ENCODE measurements at regions not wholly inside any gene's neighbourhood (a gene's known extent, or its start where the extent isn't known, plus 50 kb on each side); places are given as distances from the start of the nearest gene placed in this dataset.
"Not testable (repeated sequence)": the region's sequence is repeated elsewhere in the genome, so short reads cannot be mapped to it uniquely, and the experiment has no call there.

GRCh38 chr5:26492906-26493459 lies 545.4 kb downstream of the CDH9 start:
- peaks cover 2% of the 10 kb centered on the region for H3K9me3 Mint-ChIP-seq
- Histone ChIP-seq H3K36me3 (ENCODE audit: insufficient read depth, low read length) (no peaks in the 10 kb centered on the region), H3K9me3 (ENCODE audit: control insufficient read depth in 1 of 2, insufficient read depth in 1 of 2, low read length in 2 of 2) (peaks cover 7 to 32% of the 10 kb centered on the region in 2 experiments), H3K27ac (ENCODE audit: low read depth in 1 of 2, low read length in 2 of 2) (no peak overlapping the region), H3K4me1 (ENCODE audit: insufficient read depth, low read length) (no peaks in the 10 kb centered on the region), H3K4me3 (ENCODE audit: low read length) (no peak overlapping the region), H3K27me3 (ENCODE audit: control insufficient read depth in 1 of 2, insufficient read depth in 2 of 2, low read length in 2 of 2) (no peaks in the 10 kb centered on the region)
- intact Hi-C loops (cut with DNase I, micrococcal nuclease) = no loop called here
- H3K36me3 Mint-ChIP-seq (ENCODE audit: low read depth) = no peaks in the 10 kb centered on the region
- no peaks in the 10 kb centered on the region for H3K4me1 Mint-ChIP-seq (ENCODE audit: low read depth)
- DNase-seq (no peak), ATAC-seq (ENCODE audit: poor library complexity) (no peak)
- CTCF ChIA-PET = no interaction called here
- no peak overlapping the region for H3K4me3 Mint-ChIP-seq
- no peak overlapping the region for H3K27ac Mint-ChIP-seq
- POLR2A ChIA-PET = no interaction called here
- no peaks in the 10 kb centered on the region for H3K27me3 Mint-ChIP-seq
- TF ChIP-seq CTCF (IDR thresholded peaks at IDR 0.05) = no peak

GRCh38 chr5:26487553-26487952 lies 550.8 kb downstream of the CDH9 start:
- ATAC-seq (ENCODE audit: poor library complexity) = no peak
- no peak for TF ChIP-seq CTCF (IDR thresholded peaks at IDR 0.05)
- no peaks in the 10 kb centered on the region for H3K27me3 Mint-ChIP-seq

GRCh38 chr5:26486631-26487030 lies 551.8 kb downstream of the CDH9 start:
- Mint-ChIP-seq H3K9me3 (no peaks in the 10 kb centered on the region), H3K27ac (no peak overlapping the region), H3K4me1 (ENCODE audit: low read depth) (no peaks in the 10 kb centered on the region), H3K36me3 (ENCODE audit: low read depth) (no peaks in the 10 kb centered on the region), H3K27me3 (no peaks in the 10 kb centered on the region), H3K4me3 (no peak overlapping the region)
- H3K9me3 ChIP-seq (ENCODE audit: control insufficient read depth in 1 of 2, insufficient read depth in 1 of 2, low read length in 2 of 2) = peaks cover 10 to 13% of the 10 kb centered on the region in 2 experiments
- no peaks in the 10 kb centered on the region for H3K36me3 ChIP-seq (ENCODE audit: insufficient read depth, low read length)
- DNase-seq (no peak), ATAC-seq (ENCODE audit: poor library complexity) (no peak)
- ChIA-PET POLR2A (no interaction called here), CTCF (no interaction called here)
- no peaks in the 10 kb centered on the region for H3K27me3 ChIP-seq (ENCODE audit: control insufficient read depth in 1 of 2, insufficient read depth in 2 of 2, low read length in 2 of 2)
- intact Hi-C loops (cut with DNase I, micrococcal nuclease) = no loop called here
- H3K4me1 ChIP-seq (ENCODE audit: insufficient read depth, low read length) = no peaks in the 10 kb centered on the region
- no peak overlapping the region for H3K4me3 ChIP-seq (ENCODE audit: low read length)
- H3K27ac ChIP-seq (ENCODE audit: low read depth in 1 of 2, low read length in 2 of 2) = no peak overlapping the region
- no peak for TF ChIP-seq CTCF (IDR thresholded peaks at IDR 0.05)

More at GRCh38 chr5:26487553-26487952, 550.8 kb downstream of the CDH9 start:
- Mint-ChIP-seq H3K9me3 (no peaks in the 10 kb centered on the region), H3K4me1 (ENCODE audit: low read depth) (no peaks in the 10 kb centered on the region), H3K27ac (no peak overlapping the region), H3K4me3 (no peak overlapping the region), H3K36me3 (ENCODE audit: low read depth) (no peaks in the 10 kb centered on the region)
- intact Hi-C loops (cut with DNase I, micrococcal nuclease) = no loop called here
- Histone ChIP-seq H3K9me3 (ENCODE audit: control insufficient read depth in 1 of 2, insufficient read depth in 1 of 2, low read length in 2 of 2) (peaks cover 10 to 13% of the 10 kb centered on the region in 2 experiments), H3K4me3 (ENCODE audit: low read length) (no peak overlapping the region), H3K36me3 (ENCODE audit: insufficient read depth, low read length) (no peaks in the 10 kb centered on the region), H3K4me1 (ENCODE audit: insufficient read depth, low read length) (no peaks in the 10 kb centered on the region), H3K27me3 (ENCODE audit: control insufficient read depth in 1 of 2, insufficient read depth in 2 of 2, low read length in 2 of 2) (no peaks in the 10 kb centered on the region), H3K27ac (ENCODE audit: low read depth in 1 of 2, low read length in 2 of 2) (no peak overlapping the region)
- POLR2A ChIA-PET = no interaction called here
- CTCF ChIA-PET = no interaction called here
- DNase-seq = no peak

GRCh38 chr5:26485146-26485860 lies 553.1 kb downstream of the CDH9 start:
- H3K27me3 ChIP-seq (ENCODE audit: control insufficient read depth in 1 of 2, insufficient read depth in 2 of 2, low read length in 2 of 2); H3K4me3 ChIP-seq (ENCODE audit: low read length); H3K9me3 ChIP-seq (ENCODE audit: control insufficient read depth in 1 of 2, insufficient read depth in 1 of 2, low read length in 2 of 2); H3K4me3 Mint-ChIP-seq; H3K4me1 ChIP-seq (ENCODE audit: insufficient read depth, low read length); CTCF ChIA-PET; H3K36me3 Mint-ChIP-seq (ENCODE audit: low read depth); H3K27me3 Mint-ChIP-seq; intact Hi-C loops (cut with DNase I, micrococcal nuclease); H3K4me1 Mint-ChIP-seq (ENCODE audit: low read depth); ATAC-seq (ENCODE audit: poor library complexity); H3K27ac ChIP-seq (ENCODE audit: low read depth in 1 of 2, low read length in 2 of 2); H3K36me3 ChIP-seq (ENCODE audit: insufficient read depth, low read length); DNase-seq; H3K9me3 Mint-ChIP-seq; H3K27ac Mint-ChIP-seq; POLR2A ChIA-PET: not testable (repeated sequence)

Measured in CD4-positive, alpha-beta T cell (primary cell).